ENCODE measurements at regions not wholly inside any gene's neighbourhood (a gene's known extent, or its start where the extent isn't known, plus 50 kb on each side); places are given as distances from the start of the nearest gene placed in this dataset.

- DNase-seq (ENCODE audit: low spot score): peak; percentile 3
Measured at GRCh38 chr2:44879269-44880124, 62.0 kb upstream of the SIX3 start.

GRCh38 chr2:44880125-44880483 is 61.4 kb upstream of the SIX3 start:
- peak; percentile 0 for DNase-seq (ENCODE audit: low spot score)

GRCh38 chr2:44881856-44882255 is 59.6 kb upstream of the SIX3 start:
- DNase-seq (ENCODE audit: low spot score): no peak

- no peak for DNase-seq (ENCODE audit: low spot score)
Measured at GRCh38 chr2:44883356-44883755, 58.1 kb upstream of the SIX3 start.

GRCh38 chr2:44884231-44884630 is 57.3 kb upstream of the SIX3 start:
- no peak for DNase-seq (ENCODE audit: low spot score)

- no peak for DNase-seq (ENCODE audit: low spot score)
Measured at GRCh38 chr2:44884677-44885076, 56.8 kb upstream of the SIX3 start.

GRCh38 chr2:44886414-44886813 is 55.1 kb upstream of the SIX3 start:
- DNase-seq (ENCODE audit: low spot score): peak; percentile 46

- DNase-seq (ENCODE audit: low spot score): no peak
Measured at GRCh38 chr2:44889096-44889495, 52.4 kb upstream of the SIX3 start.
